GM12875 (cell line): ENCODE measurements at regions not wholly inside any gene's neighbourhood (a gene's known extent, or its start where the extent isn't known, plus 50 kb on each side); places are given as distances from the start of the nearest gene placed in this dataset.

Source experiments
- H3K4me3 ChIP-seq: one replicate; pipeline ENCODE4 v1.5.1; 2011; ENCODE audit warnings: low read depth, low read length, control low read depth
- TF ChIP-seq, protein P1 (sequence below): IDR thresholded peaks from 2 replicates; pipeline ENCODE4 v1.5.1; 2011; ENCODE audit warnings: low read depth, mild to moderate bottlenecking, control low read depth, inconsistent platforms, low read length, moderate library complexity, borderline replicate concordance; ENCODE audit not compliant: insufficient read depth

DNA sequence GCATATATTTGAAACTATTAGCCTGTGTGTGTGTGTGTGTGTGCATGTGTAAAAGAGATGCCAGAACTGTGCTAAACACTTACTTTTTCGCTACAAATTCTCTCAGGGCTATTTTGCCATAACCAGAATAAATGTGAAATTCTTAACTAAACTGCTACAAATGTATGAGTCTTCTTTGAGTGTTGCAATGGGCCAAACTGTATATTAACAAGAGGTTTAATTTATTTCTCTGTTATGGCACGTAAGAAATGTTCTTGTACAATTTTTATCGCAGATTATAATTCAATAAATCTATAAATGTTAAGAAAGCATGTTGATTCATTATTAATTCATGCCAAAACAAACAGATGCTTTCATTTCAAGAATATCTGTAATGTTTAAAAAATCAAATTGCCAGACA, 454.5 kb upstream of the PCDH7 start:
- no peak overlapping the region for H3K4me3 ChIP-seq
- TF ChIP-seq, protein P1, sequence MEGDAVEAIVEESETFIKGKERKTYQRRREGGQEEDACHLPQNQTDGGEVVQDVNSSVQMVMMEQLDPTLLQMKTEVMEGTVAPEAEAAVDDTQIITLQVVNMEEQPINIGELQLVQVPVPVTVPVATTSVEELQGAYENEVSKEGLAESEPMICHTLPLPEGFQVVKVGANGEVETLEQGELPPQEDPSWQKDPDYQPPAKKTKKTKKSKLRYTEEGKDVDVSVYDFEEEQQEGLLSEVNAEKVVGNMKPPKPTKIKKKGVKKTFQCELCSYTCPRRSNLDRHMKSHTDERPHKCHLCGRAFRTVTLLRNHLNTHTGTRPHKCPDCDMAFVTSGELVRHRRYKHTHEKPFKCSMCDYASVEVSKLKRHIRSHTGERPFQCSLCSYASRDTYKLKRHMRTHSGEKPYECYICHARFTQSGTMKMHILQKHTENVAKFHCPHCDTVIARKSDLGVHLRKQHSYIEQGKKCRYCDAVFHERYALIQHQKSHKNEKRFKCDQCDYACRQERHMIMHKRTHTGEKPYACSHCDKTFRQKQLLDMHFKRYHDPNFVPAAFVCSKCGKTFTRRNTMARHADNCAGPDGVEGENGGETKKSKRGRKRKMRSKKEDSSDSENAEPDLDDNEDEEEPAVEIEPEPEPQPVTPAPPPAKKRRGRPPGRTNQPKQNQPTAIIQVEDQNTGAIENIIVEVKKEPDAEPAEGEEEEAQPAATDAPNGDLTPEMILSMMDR: no peak

DNA sequence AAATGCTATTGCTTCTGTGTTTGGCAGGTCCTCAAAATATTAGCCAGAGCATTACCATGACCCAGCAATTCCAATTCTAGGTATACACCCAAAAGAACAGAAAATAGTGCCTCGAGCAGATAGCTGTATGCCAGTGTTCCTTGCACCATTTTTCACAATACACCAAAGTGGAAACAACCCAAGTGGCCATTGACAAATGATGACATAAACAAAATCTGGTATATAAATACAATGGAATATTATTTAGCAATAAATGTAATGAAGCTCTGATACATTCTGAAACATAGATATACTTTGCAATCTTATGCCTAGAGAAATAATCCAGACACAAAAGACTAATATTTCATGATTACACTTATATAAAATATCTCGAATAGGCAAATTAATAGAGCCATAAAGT, 451.8 kb upstream of the PCDH7 start:
- H3K4me3 ChIP-seq: no peak overlapping the region
- TF ChIP-seq, protein P1: no peak

DNA sequence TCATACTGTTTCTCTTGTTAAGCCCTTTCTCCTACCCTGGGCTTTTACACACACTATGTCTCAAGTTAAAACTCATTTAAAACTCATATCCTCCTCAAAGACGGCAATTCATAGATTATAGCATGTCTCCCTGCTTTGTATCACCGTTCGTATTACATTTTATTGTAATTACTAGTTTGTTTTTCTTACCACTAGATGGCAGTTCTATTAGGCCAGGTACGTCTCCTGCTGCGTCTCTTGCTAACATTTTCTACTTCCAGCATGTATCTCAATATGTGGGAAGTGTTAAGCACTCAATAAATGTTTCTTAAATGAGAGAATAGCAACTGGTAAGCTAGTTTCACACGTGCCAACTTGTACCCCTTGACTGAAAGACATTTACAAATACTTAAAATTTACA, 450.3 kb upstream of the PCDH7 start:
- TF ChIP-seq, protein P1: no peak
- H3K4me3 ChIP-seq: no peak overlapping the region

DNA sequence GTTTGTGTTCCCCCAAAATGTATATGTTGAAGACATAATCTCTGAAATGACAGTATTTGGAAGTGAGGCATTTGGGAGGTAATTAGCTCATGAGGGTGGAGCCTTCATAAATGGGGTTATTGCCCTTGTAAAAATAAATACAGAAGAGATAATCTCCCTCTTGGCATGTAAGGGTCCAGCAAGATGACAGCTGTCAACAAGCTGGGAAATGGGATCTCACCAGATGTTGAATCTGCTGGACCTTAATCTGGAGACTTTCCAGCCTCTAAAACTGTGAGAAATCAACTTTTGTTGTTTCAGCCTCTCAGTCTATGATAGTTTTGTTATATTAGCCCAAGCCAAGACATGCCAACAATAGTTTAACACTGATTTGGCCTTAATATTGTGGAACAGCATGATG, 438.2 kb upstream of the PCDH7 start:
- TF ChIP-seq, protein P1: no peak
- no peak overlapping the region for H3K4me3 ChIP-seq

DNA sequence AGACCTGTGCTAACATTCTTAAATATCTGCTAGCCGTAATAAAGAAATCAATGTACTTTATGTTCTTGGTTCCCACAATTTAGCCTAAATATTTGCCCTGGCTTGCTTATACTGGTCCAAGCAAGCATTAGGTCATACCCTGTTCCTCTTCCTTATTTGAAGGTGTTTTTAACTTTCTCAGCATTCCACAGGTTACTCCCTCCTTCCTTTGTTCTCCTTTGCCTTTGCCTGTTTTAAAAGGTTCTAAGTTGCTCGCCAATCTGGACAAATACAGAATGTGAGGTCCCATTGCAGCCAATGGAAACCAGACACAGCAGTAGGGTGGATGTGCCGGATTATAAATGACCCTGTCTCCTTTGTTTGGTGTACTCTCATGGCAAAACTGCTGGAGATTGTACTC, 436.8 kb upstream of the PCDH7 start:
- no peak overlapping the region for H3K4me3 ChIP-seq
- TF ChIP-seq, protein P1: no peak

DNA sequence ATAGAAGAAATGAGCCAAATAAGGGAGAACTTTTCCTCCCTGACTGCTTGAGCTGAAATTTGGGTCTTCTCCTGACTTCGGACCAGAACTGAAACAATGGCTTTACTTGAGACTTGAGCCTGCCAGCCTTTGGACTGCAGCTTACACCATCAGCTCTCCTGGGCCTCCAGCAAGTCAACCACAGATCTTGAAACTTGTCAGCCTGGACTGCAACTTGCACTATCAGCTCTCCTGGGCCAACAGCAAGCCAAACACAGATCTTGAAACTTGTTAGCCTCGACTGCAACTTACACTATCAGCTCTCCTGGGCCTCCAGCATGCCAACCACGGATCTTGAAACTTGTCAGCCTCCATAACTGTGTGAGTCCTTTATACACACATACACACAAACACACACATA, 425.9 kb upstream of the PCDH7 start:
- TF ChIP-seq, protein P1: no peak
- no peak overlapping the region for H3K4me3 ChIP-seq

DNA sequence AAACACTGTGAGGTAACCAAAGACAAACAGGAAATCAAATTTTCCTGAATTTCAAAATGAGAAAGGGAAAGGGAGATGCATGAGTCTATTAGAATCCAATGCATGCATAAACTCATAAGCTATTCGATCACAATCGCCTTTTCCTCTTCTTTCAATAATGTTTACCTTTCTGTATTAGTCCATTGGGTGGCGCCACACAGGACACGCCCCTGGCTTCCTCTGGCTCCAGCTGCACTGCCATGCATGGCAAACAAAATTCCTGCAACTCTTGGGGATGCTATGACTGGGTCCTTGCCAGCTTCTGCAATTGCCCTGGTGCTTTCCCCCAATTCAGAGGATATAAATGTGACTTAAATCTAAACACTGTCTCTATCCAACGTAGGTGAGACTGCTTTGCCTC, 424.5 kb upstream of the PCDH7 start:
- H3K4me3 ChIP-seq: no peak overlapping the region
- TF ChIP-seq, protein P1: no peak
